GM12874 (cell line): ENCODE measurements at regions not wholly inside any gene's neighbourhood (a gene's known extent, or its start where the extent isn't known, plus 50 kb on each side); places are given as distances from the start of the nearest gene placed in this dataset.

ENCODE experiments used
- TF ChIP-seq, protein P1 (sequence below): IDR thresholded peaks from 2 replicates; pipeline ENCODE4 v1.5.1; 2011; ENCODE audit warnings: low read depth, mild to moderate bottlenecking, control low read depth, low read length, moderate library complexity; ENCODE audit not compliant: insufficient read depth

DNA sequence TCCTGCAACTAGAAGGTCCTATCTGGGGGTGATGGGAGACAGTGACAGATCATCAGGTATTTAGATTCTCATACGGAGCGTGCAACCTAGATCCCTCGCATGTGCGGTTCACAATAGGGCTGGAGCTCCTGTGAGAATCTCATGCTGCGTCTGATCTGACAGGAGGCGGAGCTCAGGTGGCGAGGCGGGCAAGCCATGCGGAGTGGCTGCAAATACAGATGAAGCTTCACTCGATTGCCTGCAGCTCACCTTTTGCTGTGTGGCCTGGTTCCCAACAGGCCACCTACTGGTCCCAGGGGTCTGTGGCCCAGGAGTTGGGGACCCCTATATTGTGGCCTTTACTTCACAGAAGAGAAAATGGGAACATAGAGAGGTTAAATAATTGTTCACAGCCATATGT lies 200.4 kb downstream of the IRF8 start:
- TF ChIP-seq, protein P1, sequence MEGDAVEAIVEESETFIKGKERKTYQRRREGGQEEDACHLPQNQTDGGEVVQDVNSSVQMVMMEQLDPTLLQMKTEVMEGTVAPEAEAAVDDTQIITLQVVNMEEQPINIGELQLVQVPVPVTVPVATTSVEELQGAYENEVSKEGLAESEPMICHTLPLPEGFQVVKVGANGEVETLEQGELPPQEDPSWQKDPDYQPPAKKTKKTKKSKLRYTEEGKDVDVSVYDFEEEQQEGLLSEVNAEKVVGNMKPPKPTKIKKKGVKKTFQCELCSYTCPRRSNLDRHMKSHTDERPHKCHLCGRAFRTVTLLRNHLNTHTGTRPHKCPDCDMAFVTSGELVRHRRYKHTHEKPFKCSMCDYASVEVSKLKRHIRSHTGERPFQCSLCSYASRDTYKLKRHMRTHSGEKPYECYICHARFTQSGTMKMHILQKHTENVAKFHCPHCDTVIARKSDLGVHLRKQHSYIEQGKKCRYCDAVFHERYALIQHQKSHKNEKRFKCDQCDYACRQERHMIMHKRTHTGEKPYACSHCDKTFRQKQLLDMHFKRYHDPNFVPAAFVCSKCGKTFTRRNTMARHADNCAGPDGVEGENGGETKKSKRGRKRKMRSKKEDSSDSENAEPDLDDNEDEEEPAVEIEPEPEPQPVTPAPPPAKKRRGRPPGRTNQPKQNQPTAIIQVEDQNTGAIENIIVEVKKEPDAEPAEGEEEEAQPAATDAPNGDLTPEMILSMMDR, result no peak

DNA sequence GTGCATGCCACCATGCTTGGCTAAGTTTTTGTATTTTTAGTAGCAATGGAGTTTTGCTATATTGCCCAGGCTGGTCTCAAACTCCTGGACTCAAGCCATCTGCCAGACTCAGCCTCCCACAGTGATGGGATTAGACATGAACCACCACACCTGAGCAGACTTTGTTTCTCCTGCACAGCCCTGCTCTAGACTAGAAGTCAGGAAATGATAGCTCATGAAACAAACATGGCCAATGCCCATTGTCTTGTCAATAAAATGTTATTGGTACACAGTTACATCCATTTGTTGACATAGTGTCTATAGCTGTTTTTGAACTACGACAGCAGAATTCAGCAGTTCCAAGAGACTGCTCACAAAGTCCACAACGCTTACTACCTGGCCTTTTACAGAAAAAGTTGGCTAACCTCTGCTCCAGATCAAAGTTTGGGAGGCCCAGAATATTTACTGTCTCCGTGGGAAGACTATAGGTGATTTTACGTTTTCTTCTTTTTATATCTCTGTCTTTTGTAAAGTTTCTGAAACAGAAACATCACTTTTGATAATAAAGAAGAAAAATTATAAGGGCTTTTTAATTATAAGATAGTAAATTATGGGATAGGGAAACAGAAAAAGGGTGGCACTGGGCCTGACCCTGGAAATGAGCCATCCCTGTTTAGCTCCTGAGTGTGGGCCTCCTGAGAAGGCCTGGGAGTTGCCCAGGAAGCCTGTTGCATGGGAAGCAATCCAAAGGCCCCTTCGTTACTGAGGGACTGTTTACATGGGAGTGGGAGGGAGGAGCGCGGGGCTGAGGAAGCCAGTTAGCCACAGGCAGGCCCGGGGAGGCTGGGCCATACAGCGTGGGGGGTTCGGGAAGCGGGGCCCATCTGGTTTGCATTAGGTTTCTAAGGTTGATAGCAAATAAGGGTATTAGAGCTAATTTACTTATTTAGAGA lies 201.5 kb downstream of the IRF8 start:
- TF ChIP-seq, protein P1, result no peak

DNA sequence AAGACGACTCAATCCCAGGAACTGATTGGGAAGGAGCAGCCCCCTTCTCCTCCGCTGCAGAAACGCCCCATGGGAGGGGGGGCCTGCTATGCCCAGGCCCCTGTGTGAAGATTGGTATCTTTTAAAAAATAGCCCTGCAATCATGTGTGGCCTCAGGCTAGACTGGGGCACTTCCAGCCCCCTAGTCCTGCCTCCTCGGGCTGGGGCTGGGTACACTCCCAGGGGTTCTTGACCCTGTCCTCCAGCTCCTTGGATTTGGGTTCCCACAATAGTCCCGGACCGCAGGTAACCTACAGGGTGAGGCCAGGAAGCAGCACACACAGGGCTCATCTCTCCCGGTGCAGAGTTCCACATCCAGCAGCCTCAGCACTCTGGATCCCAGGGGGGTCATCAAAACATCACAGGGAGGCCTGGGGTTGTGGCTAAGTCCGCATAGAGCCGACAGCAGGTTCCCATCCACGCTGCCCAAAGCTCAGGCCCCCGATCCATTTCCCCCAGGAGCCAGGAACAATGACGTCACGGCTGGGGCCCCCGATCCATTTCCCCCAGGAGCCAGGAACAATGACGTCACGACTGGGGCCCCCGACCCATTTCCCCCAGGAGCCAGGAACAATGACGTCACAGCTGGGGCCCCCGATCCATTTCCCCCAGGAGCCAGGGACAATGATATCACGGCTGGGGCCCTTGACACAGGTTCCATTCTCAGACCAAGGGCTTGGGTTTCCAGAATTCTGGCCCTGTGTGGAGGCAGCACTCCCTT lies 202.4 kb downstream of the IRF8 start:
- TF ChIP-seq, protein P1, result no peak

DNA sequence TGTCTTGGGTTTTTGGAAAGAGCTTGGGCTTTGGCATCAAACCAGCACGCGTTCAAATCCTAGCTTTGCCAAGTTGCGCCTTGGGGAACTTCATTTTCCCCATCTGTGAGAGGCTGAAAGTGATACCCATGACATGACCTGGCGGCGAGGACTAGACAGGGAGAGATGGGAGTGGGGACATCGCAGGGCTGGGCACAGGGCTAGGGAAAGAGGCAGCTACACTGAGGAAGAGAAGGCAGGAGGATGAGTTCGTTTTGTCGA lies 202.9 kb downstream of the IRF8 start:
- TF ChIP-seq, protein P1, result no peak

DNA sequence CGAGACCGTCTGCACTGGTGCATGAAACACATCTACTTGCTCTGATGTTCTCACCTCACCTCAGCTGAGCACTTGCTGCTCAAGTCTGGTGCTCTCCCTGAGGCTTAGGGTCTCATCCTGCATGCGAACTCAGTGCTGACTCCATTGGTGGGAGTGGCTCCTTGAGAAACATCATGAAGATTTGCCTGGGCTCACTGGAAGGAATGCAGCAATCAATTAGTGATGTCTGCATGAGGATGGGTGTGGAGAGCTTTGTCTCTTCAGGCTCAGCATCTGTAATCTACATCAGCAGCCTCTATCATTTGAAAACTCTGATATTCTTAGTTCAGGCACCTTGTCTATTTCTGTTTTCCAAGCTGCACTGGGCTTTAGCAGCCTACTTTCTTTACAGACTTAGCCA lies 204.4 kb downstream of the IRF8 start:
- TF ChIP-seq, protein P1, result no peak

DNA sequence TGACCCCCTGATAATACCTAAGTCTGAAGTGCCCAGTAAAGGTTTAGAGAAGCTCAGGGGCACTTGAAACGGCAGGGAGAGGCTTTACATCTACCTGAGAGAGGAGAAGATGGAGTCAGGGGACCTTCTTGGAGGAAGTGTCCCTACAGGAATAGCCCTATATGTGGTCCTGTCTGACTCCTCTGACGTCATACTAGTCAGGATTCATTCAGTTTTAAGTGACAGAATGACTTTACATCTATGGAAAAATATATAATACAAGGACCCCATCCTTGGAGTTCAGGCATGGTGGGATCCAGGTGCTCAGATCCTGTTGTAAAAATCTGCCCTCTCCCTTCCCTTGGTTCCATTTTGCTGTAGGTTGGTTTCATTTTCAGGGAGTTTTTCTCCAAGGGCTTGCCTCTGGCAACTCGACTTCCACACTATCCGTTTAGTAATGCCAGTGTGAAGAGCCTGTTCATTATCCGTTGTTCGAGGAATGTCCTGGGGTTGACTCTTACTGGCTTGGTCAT lies 205.6 kb downstream of the IRF8 start:
- TF ChIP-seq, protein P1, result no peak

DNA sequence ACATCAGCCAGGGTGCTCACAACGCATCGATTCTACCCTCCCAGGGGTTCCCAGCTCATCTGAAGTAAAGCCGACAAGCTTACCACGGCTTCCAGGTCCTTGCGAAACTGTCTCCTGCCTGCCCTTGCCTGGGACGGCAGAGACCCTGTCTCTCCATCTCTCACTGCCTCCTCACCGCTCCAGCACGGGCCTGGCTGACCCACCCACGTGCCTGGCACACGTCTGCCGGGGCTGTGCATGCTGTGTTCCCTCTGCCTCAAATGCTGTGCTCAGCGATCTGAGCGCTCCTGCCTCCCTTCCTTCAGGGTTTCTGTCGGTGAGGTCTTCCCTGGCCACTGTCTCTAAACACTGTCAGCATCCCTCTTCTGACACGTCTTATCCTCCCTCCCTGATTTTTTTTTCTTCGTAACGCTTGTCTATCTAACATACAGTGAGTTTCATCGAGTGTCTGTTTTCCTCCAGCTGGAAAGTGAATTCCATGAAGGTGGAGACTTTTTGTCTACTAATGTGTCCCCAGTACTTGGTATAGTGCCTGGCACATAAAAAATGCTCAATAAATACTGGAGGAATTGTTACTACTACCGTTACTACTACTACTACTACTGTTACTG lies 208.4 kb downstream of the IRF8 start:
- TF ChIP-seq, protein P1, result no peak
